ENCODE measurements at regions not wholly inside any gene's neighbourhood (a gene's known extent, or its start where the extent isn't known, plus 50 kb on each side); places are given as distances from the start of the nearest gene placed in this dataset.

DNA sequence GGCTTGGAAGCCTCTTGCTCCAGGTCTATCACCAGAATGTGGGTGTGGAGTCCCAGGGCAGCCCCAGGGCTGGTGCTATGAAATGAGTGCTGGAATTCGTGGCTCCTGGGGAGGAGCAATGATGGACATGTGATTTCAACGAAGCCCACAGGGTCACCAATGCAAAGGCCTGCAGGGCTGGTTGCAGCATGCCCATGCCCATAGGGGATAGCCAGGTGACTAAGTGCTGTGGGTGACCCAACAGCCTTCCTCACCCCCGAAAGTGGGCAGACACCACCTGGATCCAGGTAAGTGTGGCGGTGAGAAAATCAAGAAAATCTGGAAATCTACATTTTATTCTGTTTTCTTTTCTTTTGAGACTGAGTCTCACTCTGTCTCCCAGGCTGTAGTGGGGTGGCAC is 87.5 kb upstream of the GPRC5B start:
- TF ChIP-seq, protein P1, sequence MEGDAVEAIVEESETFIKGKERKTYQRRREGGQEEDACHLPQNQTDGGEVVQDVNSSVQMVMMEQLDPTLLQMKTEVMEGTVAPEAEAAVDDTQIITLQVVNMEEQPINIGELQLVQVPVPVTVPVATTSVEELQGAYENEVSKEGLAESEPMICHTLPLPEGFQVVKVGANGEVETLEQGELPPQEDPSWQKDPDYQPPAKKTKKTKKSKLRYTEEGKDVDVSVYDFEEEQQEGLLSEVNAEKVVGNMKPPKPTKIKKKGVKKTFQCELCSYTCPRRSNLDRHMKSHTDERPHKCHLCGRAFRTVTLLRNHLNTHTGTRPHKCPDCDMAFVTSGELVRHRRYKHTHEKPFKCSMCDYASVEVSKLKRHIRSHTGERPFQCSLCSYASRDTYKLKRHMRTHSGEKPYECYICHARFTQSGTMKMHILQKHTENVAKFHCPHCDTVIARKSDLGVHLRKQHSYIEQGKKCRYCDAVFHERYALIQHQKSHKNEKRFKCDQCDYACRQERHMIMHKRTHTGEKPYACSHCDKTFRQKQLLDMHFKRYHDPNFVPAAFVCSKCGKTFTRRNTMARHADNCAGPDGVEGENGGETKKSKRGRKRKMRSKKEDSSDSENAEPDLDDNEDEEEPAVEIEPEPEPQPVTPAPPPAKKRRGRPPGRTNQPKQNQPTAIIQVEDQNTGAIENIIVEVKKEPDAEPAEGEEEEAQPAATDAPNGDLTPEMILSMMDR (IDR thresholded peaks at IDR 0.05) = no peak
- TF ChIP-seq POLR2A (IDR thresholded peaks at IDR 0.05) = no peak

All from body of pancreas (tissue), 4 donors.